ENCODE measurements at regions not wholly inside any gene's neighbourhood (a gene's known extent, or its start where the extent isn't known, plus 50 kb on each side); places are given as distances from the start of the nearest gene placed in this dataset.
"Not testable (repeated sequence)": the region's sequence is repeated elsewhere in the genome, so short reads cannot be mapped to it uniquely, and the experiment has no call there.

- DNase-seq (ENCODE audit: low read depth, low spot score): no peak
Observed at GRCh38 chr16:10232757-10233156, 50.5 kb upstream of the GRIN2A start.

- no peak for DNase-seq (ENCODE audit: low read depth, low spot score)
Observed at GRCh38 chr16:10239640-10240039, 57.4 kb upstream of the GRIN2A start.

- no peak for DNase-seq (ENCODE audit: low read depth, low spot score)
Observed at GRCh38 chr16:10240854-10241613, 58.8 kb upstream of the GRIN2A start.

GRCh38 chr16:10242097-10242496 is 59.9 kb upstream of the GRIN2A start:
- DNase-seq (ENCODE audit: low read depth, low spot score): no peak

GRCh38 chr16:10242916-10243315 is 60.7 kb upstream of the GRIN2A start:
- DNase-seq (ENCODE audit: low read depth, low spot score): no peak

DNA sequence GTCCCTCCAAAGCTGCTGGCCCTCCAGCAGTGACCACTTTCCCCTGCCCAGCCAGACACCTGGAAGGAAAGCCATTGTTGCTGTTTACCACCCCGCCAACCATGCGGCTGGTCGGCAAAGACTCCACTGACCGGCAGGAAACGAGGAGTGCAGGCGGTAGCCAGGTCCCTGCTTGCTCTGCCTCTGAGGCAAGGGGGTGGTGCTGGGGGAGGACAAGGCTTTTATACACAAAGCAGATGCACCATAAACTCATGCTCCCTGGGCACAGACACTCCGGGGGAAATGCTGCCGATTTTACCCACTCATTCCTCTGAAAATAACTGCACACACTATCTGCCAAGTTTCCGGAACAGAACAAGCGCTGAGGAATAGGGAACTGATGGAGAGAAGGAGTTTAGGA is 62.8 kb upstream of the GRIN2A start:
- no peak for DNase-seq (ENCODE audit: low read depth, low spot score)

DNA sequence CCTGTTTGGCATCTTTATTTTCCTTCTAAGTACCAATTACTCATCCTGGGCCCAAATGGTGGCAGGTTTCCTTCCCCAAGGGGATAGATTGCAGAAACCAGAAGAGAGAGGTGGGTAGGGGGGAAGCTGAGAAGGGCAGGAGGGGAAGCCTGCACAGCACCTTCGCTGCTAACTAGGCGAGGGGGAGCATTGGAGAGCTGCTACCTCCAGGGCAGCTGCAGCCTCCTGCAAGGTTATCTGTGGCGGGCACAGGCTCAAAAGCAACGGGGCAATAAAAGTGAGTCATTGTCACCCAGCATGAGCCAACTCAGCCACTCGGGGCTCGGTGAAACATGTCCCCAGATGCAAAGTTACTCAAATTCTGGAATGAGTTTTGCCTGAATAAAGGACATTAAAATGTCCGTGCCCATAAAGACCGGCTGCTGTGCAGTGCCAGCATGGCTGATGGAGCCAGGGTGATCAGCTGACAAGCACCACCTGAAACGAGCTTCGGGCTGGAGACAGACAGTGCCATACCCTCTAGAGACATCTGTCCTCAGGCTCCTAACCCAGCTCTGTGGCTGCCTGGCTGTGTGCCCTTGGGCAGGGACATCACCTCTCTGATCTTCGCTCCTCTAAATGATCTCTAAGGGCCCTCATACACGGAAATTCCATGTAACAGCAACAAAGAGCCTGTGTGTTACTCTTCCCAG is 68.1 kb upstream of the GRIN2A start:
- DNase-seq (ENCODE audit: low read depth, low spot score): no peak

DNA sequence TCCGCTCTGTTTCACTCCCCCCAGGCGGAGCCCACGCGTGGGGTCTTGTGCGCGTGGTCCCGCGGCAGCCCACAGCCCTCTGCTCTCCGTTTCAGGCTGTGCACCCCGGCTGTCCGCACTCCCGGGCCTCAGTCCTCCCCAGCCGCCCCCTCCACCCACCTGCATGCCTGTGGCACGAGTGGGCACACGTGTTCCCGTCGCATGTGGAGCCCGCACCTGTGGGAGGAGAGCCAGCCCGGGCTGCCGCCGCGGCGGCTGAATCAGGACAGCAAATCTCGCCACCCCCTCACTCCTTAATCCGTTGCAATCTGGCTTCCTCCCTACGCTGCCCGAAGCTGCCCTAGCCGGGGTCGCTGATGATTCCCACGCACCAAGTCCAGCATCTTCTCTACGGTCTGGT is 69.9 kb upstream of the GRIN2A start:
- no peak for DNase-seq (ENCODE audit: low read depth, low spot score)

- DNase-seq (ENCODE audit: low read depth, low spot score): no peak
Observed at GRCh38 chr16:10253409-10253808, 71.2 kb upstream of the GRIN2A start.

- no peak for DNase-seq (ENCODE audit: low read depth, low spot score)
Observed at GRCh38 chr16:10255728-10256127, 73.5 kb upstream of the GRIN2A start.

- DNase-seq (ENCODE audit: low read depth, low spot score): peak; percentile 14
Observed at GRCh38 chr16:10256784-10257641, 74.8 kb upstream of the GRIN2A start.

DNA sequence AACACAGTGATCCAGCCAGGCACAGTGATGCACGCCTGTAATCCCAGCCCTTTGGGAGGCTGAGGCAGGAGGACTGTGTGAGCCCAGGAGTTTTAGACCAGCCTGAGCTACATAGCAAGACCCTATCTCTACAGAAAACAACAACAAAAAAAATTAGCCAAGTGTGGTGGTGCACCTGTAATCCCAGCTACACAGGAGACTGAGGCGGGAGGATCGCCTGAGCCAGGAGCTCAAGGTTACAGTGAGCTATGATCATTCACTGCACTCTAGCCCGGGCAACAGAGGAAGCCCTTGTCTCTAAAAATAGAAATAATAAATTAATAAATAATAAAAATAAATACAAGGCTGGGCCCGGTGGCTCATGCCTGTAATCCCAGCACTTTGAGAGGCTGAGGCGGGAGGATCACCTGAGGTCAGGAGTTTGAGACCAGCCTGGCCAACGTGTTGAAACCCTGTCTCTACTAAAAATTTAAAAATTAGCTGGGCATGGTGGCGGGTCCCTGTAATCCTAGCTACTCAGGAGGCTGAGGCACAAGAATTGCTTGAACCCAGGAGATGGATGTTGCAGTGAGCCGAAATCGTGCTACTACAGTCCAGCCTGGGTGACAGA is 75.5 kb upstream of the GRIN2A start:
- DNase-seq (ENCODE audit: low read depth, low spot score): not testable (repeated sequence)

DNA sequence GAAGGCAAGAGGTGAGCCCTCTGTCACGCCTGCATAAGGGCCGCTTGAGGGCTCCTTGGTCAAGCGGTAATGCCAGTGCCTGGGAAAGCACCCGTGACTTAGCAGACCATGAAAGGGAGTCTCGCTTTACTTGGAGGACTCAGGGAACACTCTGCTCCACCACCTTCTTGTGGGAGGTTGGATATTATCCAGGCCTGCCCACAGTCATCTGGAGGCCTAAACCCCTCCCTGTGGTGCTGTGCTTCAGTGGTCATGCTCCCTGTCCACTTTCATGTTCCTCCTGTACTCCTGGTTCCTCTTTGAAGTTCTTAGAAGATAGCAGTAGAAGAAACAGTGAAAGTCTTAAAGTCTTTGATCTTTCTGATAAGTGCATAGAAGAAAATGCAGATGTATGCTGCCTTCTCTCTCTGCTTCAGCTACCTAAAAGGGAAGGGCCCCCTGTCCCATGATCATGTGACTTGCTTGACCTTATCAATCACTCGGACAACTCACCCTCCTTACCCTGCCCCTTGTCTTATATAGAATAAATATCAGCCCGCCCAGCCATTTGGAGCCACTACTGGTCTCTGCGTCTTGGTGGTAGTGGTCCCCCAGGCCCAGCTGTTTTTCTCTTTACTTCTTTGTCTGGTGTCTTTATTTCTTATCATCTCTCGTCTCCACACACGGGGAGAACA is 76.8 kb upstream of the GRIN2A start:
- not testable (repeated sequence) for DNase-seq (ENCODE audit: low read depth, low spot score)

DNA sequence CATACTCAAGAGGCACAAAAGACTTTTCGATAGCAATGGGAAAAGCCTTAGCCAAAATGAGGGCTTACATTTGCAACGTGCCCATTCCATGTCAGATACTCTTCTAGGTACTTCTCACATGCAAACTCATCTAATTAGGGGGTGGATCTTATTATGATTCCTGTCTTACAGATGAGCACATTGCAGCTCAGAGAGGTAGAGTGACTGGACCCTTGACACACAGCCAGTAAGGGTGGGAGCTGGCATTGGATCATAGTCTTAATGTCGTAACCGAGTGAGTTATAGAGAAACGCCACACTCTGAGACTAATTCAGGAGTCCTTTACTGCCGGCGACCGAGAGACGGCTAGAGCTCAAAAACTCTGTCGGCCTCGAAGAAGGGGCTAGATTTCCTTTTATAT is 78.8 kb upstream of the GRIN2A start:
- no peak for DNase-seq (ENCODE audit: low read depth, low spot score)

DNA sequence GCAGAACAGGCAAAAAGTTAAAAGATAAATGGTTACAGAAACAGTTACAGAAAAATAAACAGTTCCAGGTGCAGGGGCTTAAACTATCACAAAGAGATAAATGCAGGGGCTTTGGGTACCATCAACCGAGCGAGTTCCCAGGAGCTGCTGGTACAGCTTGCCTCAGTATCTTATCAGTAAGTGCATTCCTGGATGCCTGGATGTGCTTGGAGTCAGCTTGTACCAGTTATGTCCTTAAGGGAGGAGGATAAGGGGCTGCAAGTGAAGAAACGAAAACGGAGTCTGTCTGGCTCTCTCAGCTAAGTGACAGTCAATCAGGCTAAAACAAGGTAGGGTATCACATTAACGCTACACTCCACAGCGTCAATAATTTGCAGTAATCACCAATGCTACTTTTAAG is 79.3 kb upstream of the GRIN2A start:
- DNase-seq (ENCODE audit: low read depth, low spot score): not testable (repeated sequence)

DNA sequence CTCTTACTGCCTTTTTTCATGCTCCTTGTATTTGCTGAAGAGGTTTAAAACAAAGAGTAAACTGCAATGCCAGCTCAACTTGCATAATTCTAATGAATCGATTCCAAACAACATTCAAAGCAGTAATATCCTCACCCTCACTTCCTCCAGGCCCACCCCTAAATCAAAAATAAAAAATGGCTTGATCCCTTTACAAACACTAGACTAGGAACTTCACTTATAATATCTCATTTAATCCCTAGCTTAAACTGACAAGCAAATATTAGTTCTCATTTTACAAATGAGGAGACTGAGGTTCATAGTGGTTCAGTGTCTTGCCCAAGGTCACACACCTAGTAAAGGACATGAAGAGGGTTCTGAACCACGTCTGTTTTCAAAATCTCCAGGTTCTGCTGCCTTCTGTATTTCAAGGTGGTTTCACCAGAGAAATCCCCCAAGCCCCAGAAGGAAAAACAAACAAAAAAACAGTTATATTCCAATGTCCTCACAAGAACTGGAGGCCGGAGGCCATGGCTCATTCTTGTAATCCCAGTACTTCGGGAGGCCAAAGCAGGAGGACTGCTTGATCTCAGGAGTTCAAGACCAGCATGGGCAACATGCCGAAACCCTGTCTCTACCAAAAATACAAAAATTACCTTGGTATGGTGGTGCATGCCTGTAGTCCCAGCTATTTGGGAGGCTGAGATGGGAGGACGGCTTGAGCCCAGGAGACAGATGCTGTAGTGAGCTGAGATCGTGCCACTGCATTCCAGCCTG is 80.3 kb upstream of the GRIN2A start:
- no peak for DNase-seq (ENCODE audit: low read depth, low spot score)

- DNase-seq (ENCODE audit: low read depth, low spot score): no peak
Observed at GRCh38 chr16:10265770-10266615, 83.8 kb upstream of the GRIN2A start.

DNA sequence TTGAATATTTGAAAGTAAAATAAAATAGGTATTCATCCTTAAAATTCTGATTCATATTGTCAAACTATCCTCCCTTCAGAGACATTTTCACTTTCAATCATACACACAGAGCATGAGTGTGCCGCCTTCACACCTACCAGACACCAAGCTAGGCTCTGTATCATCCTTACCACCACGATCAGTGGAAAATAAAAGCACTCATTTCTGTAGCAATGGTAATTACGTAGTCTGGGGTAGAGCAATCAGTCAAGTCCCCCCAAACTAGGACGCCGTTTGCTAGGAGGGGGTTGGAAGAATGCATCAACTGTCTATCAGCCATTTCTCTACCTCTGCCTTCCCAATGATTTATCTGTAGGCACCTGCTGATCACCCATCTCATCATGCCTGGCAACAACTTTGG is 84.6 kb upstream of the GRIN2A start:
- DNase-seq (ENCODE audit: low read depth, low spot score): no peak

DNA sequence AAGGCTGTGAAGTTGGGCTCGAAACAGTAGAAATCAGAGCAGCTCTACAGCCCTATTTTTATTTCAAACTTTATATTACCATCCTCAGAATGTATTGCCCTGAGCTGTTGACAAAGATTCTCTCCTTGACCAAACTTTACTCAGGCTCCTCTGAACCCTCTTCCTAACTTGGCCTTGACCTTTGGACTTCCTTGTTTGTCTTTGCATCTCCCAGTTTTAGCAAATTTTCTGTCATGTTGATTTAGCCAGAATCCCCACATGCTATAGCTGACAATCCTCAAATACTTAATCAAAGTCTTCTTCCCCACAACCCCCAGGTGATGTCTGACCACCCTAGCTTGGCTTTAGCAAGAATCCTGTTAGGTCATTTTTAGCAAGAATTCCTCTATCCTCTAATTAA is 87.4 kb upstream of the GRIN2A start:
- no peak for DNase-seq (ENCODE audit: low read depth, low spot score)

Measured in activated CD4-positive, CD25-positive, alpha-beta regulatory T cell treated with anti-CD3 and anti-CD28 coated beads, Interleukin-2, amount 50 U/mL, for 16 hours (primary cell).